ENCODE measurements at regions not wholly inside any gene's neighbourhood (a gene's known extent, or its start where the extent isn't known, plus 50 kb on each side); places are given as distances from the start of the nearest gene placed in this dataset.

DNA sequence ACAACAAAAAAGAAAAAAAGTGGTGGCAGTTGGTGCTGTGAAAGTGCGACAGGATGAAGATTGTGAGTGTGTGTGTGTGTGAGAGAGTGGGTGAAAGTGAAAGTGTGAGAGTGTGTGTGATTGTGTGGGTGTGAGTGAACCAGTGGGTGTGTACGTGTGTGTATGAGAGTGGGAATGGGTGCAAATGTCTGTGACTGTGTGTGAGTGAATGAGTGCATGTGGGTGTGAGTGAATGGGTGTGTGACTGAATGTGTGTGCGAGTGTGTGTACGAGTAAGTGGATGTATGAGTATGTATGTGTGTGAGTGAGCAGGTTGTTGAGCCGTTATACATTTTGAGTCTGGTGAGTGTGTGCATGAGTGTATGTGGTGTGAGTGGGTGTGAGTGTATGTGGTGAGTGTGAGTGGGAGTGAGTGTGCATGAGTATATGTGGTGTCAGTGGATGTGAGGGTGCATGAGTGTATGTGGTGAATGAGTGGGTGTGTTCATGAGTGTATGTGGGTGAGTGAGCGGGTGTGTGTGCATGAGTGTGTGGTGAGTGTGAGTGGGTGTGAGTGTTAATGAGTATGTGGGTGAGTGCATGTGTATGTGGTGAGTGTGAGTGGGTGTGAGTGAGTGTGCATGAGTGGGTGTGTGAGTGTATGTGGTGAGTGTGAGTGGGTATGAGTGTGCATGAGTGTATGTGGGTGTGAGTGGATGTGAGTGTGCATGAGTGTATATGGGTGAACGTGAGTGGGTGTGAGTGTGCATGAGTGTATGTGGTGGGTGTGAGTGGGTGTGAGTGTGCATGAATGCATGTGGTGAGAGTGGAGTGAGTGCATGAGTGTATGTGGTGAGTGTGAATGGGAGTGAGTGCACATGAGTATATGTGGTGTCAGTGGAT, 69.3 kb upstream of the HPCAL1 start:
- TF ChIP-seq CTCF (IDR thresholded peaks at IDR 0.05) (no peak), POLR2A (IDR thresholded peaks at IDR 0.05) (no peak)

Measured in adrenal gland (tissue), 5 donors.